ENCODE measurements at regions not wholly inside any gene's neighbourhood (a gene's known extent, or its start where the extent isn't known, plus 50 kb on each side); places are given as distances from the start of the nearest gene placed in this dataset.

GRCh38 chr3:78529601-78530000 lies 1238.2 kb downstream of the ROBO1 start:
- no peak overlapping the region for H3K4me3 ChIP-seq (ENCODE audit: low read length)
- DNase-seq (ENCODE audit: low read depth), result peak; percentile 53
- TF ChIP-seq, protein P1, sequence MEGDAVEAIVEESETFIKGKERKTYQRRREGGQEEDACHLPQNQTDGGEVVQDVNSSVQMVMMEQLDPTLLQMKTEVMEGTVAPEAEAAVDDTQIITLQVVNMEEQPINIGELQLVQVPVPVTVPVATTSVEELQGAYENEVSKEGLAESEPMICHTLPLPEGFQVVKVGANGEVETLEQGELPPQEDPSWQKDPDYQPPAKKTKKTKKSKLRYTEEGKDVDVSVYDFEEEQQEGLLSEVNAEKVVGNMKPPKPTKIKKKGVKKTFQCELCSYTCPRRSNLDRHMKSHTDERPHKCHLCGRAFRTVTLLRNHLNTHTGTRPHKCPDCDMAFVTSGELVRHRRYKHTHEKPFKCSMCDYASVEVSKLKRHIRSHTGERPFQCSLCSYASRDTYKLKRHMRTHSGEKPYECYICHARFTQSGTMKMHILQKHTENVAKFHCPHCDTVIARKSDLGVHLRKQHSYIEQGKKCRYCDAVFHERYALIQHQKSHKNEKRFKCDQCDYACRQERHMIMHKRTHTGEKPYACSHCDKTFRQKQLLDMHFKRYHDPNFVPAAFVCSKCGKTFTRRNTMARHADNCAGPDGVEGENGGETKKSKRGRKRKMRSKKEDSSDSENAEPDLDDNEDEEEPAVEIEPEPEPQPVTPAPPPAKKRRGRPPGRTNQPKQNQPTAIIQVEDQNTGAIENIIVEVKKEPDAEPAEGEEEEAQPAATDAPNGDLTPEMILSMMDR (IDR thresholded peaks at IDR 0.05; ENCODE audit: insufficient read depth, low read depth, low read length, missing control alignments), result no peak

DNA sequence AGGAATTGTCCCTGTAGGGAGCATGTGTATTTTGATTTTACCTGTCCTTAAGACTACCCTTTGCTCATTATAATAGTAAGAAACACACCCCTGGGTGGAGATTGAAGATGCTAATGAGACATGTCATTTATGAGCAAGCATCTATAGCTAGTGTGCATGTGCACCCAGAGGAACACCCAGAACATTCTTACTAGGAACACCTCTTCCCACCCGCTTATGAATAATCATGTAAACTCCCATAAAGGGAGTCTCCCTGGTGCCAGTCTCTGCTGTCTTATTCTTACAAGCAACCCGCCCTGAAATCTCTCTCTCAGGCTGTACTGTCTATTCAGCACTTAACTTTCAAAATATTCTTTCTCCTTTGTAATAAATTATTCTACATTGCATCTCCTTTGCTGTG lies 1227.3 kb downstream of the ROBO1 start:
- peak; percentile 41 for DNase-seq (ENCODE audit: low read depth)
- TF ChIP-seq, protein P1 (IDR thresholded peaks at IDR 0.05; ENCODE audit: insufficient read depth, low read depth, low read length, missing control alignments), result no peak
- H3K4me3 ChIP-seq (ENCODE audit: low read length), result no peak overlapping the region

- TF ChIP-seq, protein P1 (IDR thresholded peaks at IDR 0.05; ENCODE audit: insufficient read depth, low read depth, low read length, missing control alignments), result no peak
- no peak overlapping the region for H3K4me3 ChIP-seq (ENCODE audit: low read length)
- DNase-seq (ENCODE audit: low read depth), result no peak
Observed at GRCh38 chr3:78545827-78546226, 1222.0 kb downstream of the ROBO1 start.
